ENCODE measurements at regions not wholly inside any gene's neighbourhood (a gene's known extent, or its start where the extent isn't known, plus 50 kb on each side); places are given as distances from the start of the nearest gene placed in this dataset.

DNA sequence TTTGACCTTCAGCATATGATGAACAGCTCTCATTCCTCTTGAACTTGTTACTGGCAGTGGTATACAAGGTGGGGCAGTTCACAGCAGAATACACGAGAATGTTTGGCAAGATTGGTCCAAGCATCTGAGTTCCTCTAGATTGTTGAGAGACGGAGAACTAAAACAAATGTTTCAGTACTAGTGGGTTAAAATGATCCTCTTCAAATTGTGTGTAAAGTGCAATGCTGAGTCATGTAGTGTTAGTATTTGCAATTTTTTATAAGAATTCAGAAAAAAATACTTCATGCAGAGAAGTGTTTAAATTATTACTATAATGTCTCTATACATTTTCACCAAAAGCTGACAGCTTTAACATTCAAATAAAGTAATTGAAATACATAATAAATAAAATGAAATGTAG lies 879.8 kb downstream of the TFAP2A start:
- Histone ChIP-seq H2BK120ac (ENCODE audit: insufficient read depth, low read length, poor library complexity) (no peak overlapping the region), H3K27ac (ENCODE audit: low read depth, low read length) (no peak overlapping the region), H3K4me3 (ENCODE audit: low read depth, low read length) (no peak overlapping the region), H3K18ac (ENCODE audit: low read length) (no peak overlapping the region), H3K9ac (ENCODE audit: low read length) (no peak overlapping the region), H4K8ac (ENCODE audit: low read depth, low read length) (no peak overlapping the region), H2AK5ac (ENCODE audit: low read length) (no peak overlapping the region), H3K79me2 (ENCODE audit: control insufficient read depth, insufficient read depth, low read length, poor library complexity) (no peaks in the 10 kb centered on the region), H3K27me3 (ENCODE audit: insufficient read depth, low read length) (no peaks in the 10 kb centered on the region), H3K4ac (ENCODE audit: low read depth, low read length) (no peak overlapping the region), H4K12ac (ENCODE audit: low read depth, low read length) (no peak overlapping the region), H3K23ac (ENCODE audit: low read length) (no peak overlapping the region), H2BK12ac (ENCODE audit: low read length) (no peak overlapping the region), H4K91ac (ENCODE audit: low read depth, low read length) (no peak overlapping the region), H3K4me2 (ENCODE audit: low read length) (no peak overlapping the region), H3K79me1 (ENCODE audit: low read length) (peaks cover 6% of the 10 kb centered on the region), H3K36me3 (ENCODE audit: control insufficient read depth in 1 of 2, insufficient read depth in 2 of 2, low read length in 2 of 2) (no peaks in the 10 kb centered on the region), H3K4me1 (ENCODE audit: control insufficient read depth in 1 of 2, insufficient read depth in 2 of 2, low read length in 2 of 2) (no peaks in the 10 kb centered on the region), H2AFZ (ENCODE audit: insufficient read depth, low read length, poor library complexity) (no peak overlapping the region), H3K9me3 (ENCODE audit: insufficient read depth, low read depth, low read length) (no peaks in the 10 kb centered on the region), H2BK5ac (ENCODE audit: low read depth, low read length, poor library complexity) (no peak overlapping the region), H3K14ac (ENCODE audit: low read length) (no peak overlapping the region)
- DNase-seq: no peak
- no CpG with 5 or more reads among the region's 2 CpGs for WGBS (ENCODE audit: extremely low coverage, insufficient coverage, insufficient read length)

DNA sequence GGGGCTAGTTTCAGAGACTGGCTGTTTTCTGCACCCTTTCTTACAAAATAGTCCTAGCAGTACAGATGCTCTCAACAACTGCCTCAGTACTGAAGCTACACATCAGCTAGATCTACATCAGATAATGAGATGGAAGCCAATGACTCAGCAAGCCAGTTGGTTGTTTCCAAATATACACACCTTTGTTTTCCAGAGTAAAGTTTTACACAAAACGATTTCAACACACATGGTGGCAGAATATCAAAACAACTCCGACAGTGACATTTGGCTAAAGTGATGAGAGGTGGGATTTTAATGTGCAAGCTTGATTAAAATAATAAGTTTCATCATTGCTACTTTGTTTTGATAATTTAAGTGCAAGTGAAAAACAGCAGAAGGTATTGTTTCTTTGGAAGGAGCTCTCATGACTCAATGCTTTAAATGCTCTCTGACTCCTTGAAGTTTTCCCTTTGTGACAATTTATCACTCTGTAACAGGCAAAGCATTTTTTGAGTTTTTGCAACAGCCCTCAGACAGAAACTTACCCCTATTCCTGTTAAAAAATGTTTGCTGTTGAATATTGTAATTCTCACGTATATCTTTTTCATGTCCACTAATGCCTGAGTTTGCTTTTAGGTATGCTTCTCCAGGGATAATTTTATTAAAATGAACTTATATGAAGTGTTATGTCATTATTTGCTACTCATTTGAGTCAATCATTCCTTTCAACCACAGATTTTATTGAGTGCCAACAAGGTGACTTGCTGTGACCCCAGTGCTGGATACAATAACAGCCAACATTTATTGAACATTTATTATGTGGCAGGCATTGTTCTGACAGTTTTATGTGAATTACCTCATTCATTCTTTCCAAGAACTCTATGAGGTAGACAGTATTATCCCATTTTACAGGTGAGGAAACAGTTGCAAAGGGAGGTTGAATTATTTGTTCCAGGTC lies 882.0 kb downstream of the TFAP2A start:
- peaks cover 0 to under 1% of the 10 kb centered on the region in 2 experiments for H3K4me1 ChIP-seq (ENCODE audit: control insufficient read depth in 1 of 2, insufficient read depth in 2 of 2, low read length in 2 of 2)
- no peak overlapping the region for H3K4ac ChIP-seq (ENCODE audit: low read depth, low read length)
- no peak overlapping the region for H2AFZ ChIP-seq (ENCODE audit: insufficient read depth, low read length, poor library complexity)
- H3K14ac ChIP-seq (ENCODE audit: low read length): no peak overlapping the region
- peak; percentile 91 to 95 for DNase-seq
- H4K91ac ChIP-seq (ENCODE audit: low read depth, low read length): no peak overlapping the region
- H2BK5ac ChIP-seq (ENCODE audit: low read depth, low read length, poor library complexity): no peak overlapping the region
- no peaks in the 10 kb centered on the region for H3K9me3 ChIP-seq (ENCODE audit: insufficient read depth, low read depth, low read length)
- H3K4me3 ChIP-seq (ENCODE audit: low read depth, low read length): no peak overlapping the region
- no peak overlapping the region for H3K18ac ChIP-seq (ENCODE audit: low read length)
- no peaks in the 10 kb centered on the region for H3K27me3 ChIP-seq (ENCODE audit: insufficient read depth, low read length)
- no peaks in the 10 kb centered on the region for H3K36me3 ChIP-seq (ENCODE audit: control insufficient read depth in 1 of 2, insufficient read depth in 2 of 2, low read length in 2 of 2)
- no peak overlapping the region for H2BK120ac ChIP-seq (ENCODE audit: insufficient read depth, low read length, poor library complexity)
- peaks cover 6% of the 10 kb centered on the region for H3K79me1 ChIP-seq (ENCODE audit: low read length)
- no peak overlapping the region for H2AK5ac ChIP-seq (ENCODE audit: low read length)
- H4K12ac ChIP-seq (ENCODE audit: low read depth, low read length): no peak overlapping the region
- H4K8ac ChIP-seq (ENCODE audit: low read depth, low read length): no peak overlapping the region
- H3K79me2 ChIP-seq (ENCODE audit: control insufficient read depth, insufficient read depth, low read length, poor library complexity): no peaks in the 10 kb centered on the region
- H3K27ac ChIP-seq (ENCODE audit: low read depth, low read length): peak overlapping the region; percentile 78
- H3K9ac ChIP-seq (ENCODE audit: low read length): no peak overlapping the region
- no peak overlapping the region for H3K4me2 ChIP-seq (ENCODE audit: low read length)
- H3K23ac ChIP-seq (ENCODE audit: low read length): no peak overlapping the region
- WGBS (ENCODE audit: extremely low coverage, insufficient coverage, insufficient read length): no CpG with 5 or more reads among the region's 3 CpGs
- H2BK12ac ChIP-seq (ENCODE audit: low read length): no peak overlapping the region

DNA sequence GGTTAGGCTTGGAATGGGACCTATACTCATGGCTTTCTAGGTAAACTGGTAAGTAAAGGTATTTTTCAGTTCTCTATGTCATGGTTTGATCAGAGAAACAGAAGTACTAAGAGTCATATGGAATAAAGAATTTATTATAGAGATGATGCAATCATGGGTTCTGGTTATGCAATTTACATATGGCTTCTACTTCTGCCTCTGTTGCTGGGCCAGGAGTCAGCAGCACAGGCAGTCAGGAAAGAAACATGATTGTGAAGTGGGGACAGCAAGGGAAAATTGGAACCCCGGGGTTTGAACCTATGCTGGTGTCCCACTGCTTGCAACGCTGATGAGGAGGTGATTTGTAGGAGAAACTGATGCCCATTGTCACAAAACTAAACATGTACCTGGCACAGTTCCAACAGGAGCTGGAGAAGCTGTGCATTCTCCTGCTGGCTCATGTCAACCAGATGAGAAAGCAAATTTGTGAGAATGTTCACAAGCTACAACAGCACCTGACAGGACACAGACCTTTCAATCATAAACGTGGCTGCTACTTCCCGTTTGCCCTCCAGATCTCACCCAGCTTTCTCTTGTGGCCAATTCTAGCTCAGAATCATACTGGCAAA lies 887.1 kb downstream of the TFAP2A start:
- no peak overlapping the region for H4K12ac ChIP-seq (ENCODE audit: low read depth, low read length)
- no peaks in the 10 kb centered on the region for H3K36me3 ChIP-seq (ENCODE audit: control insufficient read depth in 1 of 2, insufficient read depth in 2 of 2, low read length in 2 of 2)
- no peak overlapping the region for H4K91ac ChIP-seq (ENCODE audit: low read depth, low read length)
- H2AFZ ChIP-seq (ENCODE audit: insufficient read depth, low read length, poor library complexity): no peak overlapping the region
- no peaks in the 10 kb centered on the region for H3K9me3 ChIP-seq (ENCODE audit: insufficient read depth, low read depth, low read length)
- H2AK5ac ChIP-seq (ENCODE audit: low read length): no peak overlapping the region
- H3K4me1 ChIP-seq (ENCODE audit: control insufficient read depth in 1 of 2, insufficient read depth in 2 of 2, low read length in 2 of 2): peaks cover 2 to 5% of the 10 kb centered on the region in 2 experiments
- H4K8ac ChIP-seq (ENCODE audit: low read depth, low read length): no peak overlapping the region
- no peak overlapping the region for H3K27ac ChIP-seq (ENCODE audit: low read depth, low read length)
- H2BK120ac ChIP-seq (ENCODE audit: insufficient read depth, low read length, poor library complexity): peak overlapping the region; percentile 0
- H2BK12ac ChIP-seq (ENCODE audit: low read length): no peak overlapping the region
- H3K18ac ChIP-seq (ENCODE audit: low read length): no peak overlapping the region
- H3K4me3 ChIP-seq (ENCODE audit: low read depth, low read length): no peak overlapping the region
- no peak overlapping the region for H3K4me2 ChIP-seq (ENCODE audit: low read length)
- H3K9ac ChIP-seq (ENCODE audit: low read length): no peak overlapping the region
- no peaks in the 10 kb centered on the region for H3K27me3 ChIP-seq (ENCODE audit: insufficient read depth, low read length)
- WGBS (ENCODE audit: extremely low coverage, insufficient coverage, insufficient read length): no CpG with 5 or more reads among the region's 4 CpGs
- no peaks in the 10 kb centered on the region for H3K79me2 ChIP-seq (ENCODE audit: control insufficient read depth, insufficient read depth, low read length, poor library complexity)
- no peak overlapping the region for H3K23ac ChIP-seq (ENCODE audit: low read length)
- H3K4ac ChIP-seq (ENCODE audit: low read depth, low read length): no peak overlapping the region
- H2BK5ac ChIP-seq (ENCODE audit: low read depth, low read length, poor library complexity): no peak overlapping the region
- no peak for DNase-seq
- H3K14ac ChIP-seq (ENCODE audit: low read length): no peak overlapping the region
- H3K79me1 ChIP-seq (ENCODE audit: low read length): peaks cover 3% of the 10 kb centered on the region

DNA sequence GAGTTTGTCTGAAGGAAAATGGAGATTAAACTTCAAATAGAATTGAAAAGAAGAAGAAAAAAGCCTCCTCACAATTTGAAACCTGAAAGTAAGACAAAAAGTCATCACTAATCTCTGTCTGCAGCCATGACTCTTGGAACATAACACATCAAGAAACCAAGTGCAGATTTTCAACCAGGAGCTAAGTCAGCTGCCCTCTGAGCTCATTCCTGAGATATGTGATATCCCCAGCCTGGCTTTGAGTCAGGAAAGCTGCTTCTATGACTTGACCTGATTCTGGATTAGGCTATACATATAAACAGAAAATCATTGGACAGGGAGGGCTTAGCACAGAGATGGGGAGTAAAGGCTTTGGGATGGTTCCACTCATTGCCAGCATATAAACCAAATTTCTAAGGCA lies 891.4 kb downstream of the TFAP2A start:
- peaks cover 5 to 10% of the 10 kb centered on the region in 2 experiments for H3K4me1 ChIP-seq (ENCODE audit: control insufficient read depth in 1 of 2, insufficient read depth in 2 of 2, low read length in 2 of 2)
- DNase-seq: peak; percentile 57 to 80
- H3K27me3 ChIP-seq (ENCODE audit: insufficient read depth, low read length): no peaks in the 10 kb centered on the region
- H2BK5ac ChIP-seq (ENCODE audit: low read depth, low read length, poor library complexity): no peak overlapping the region
- H2BK120ac ChIP-seq (ENCODE audit: insufficient read depth, low read length, poor library complexity): no peak overlapping the region
- peaks cover 10% of the 10 kb centered on the region for H3K79me1 ChIP-seq (ENCODE audit: low read length)
- no peak overlapping the region for H2AFZ ChIP-seq (ENCODE audit: insufficient read depth, low read length, poor library complexity)
- H3K9me3 ChIP-seq (ENCODE audit: insufficient read depth, low read depth, low read length): no peaks in the 10 kb centered on the region
- no peak overlapping the region for H2AK5ac ChIP-seq (ENCODE audit: low read length)
- no peak overlapping the region for H3K4ac ChIP-seq (ENCODE audit: low read depth, low read length)
- no peak overlapping the region for H4K8ac ChIP-seq (ENCODE audit: low read depth, low read length)
- no peak overlapping the region for H3K23ac ChIP-seq (ENCODE audit: low read length)
- H3K27ac ChIP-seq (ENCODE audit: low read depth, low read length): peak overlapping the region; percentile 17
- H3K18ac ChIP-seq (ENCODE audit: low read length): no peak overlapping the region
- H3K4me3 ChIP-seq (ENCODE audit: low read depth, low read length): no peak overlapping the region
- no peak overlapping the region for H3K14ac ChIP-seq (ENCODE audit: low read length)
- no peak overlapping the region for H4K91ac ChIP-seq (ENCODE audit: low read depth, low read length)
- no peaks in the 10 kb centered on the region for H3K79me2 ChIP-seq (ENCODE audit: control insufficient read depth, insufficient read depth, low read length, poor library complexity)
- H3K4me2 ChIP-seq (ENCODE audit: low read length): no peak overlapping the region
- H3K36me3 ChIP-seq (ENCODE audit: control insufficient read depth in 1 of 2, insufficient read depth in 2 of 2, low read length in 2 of 2): no peaks in the 10 kb centered on the region
- H3K9ac ChIP-seq (ENCODE audit: low read length): no peak overlapping the region
- no peak overlapping the region for H4K12ac ChIP-seq (ENCODE audit: low read depth, low read length)
- H2BK12ac ChIP-seq (ENCODE audit: low read length): no peak overlapping the region
